ENCODE measurements at regions not wholly inside any gene's neighbourhood (a gene's known extent, or its start where the extent isn't known, plus 50 kb on each side); places are given as distances from the start of the nearest gene placed in this dataset.

DNA sequence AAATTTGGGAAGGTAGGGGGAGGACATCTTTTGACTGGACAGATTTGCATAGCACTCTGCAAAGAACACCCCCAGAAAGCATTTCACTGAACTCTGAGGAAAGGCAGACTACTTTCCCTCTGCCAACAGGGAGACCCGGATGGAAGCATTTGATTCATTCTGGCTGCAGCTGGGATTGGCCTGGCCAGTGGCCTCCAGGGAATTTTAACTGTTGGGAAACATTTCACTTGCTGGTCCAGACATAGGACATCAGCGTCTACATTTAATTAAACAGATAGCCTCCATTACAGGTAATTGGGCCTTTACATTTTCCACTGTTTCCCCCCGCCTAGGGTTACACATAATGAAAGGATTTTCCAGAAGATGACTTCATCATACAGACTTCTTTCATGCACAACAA, 92.8 kb downstream of the MARCHF4 start:
- Histone ChIP-seq H2AFZ (ENCODE audit: insufficient read depth, low read depth, low read length, poor library complexity, severe bottlenecking) (no peak overlapping the region), H3K4me2 (replicated peaks; ENCODE audit: low read depth, low read length, poor library complexity, severe bottlenecking) (no peak overlapping the region), H3K36me3 (replicated peaks in 1 of 2; ENCODE audit: control extremely low read depth in 1 of 2, control insufficient read depth in 1 of 2, extremely low read depth in 1 of 2, insufficient read depth in 2 of 2, low read length in 1 of 2) (no peaks in the 10 kb centered on the region), H3K9ac (ENCODE audit: low read length) (no peak overlapping the region), H3K79me2 (ENCODE audit: control insufficient read depth, insufficient read depth, low read length) (no peaks in the 10 kb centered on the region), H3K9me3 (ENCODE audit: control extremely low read depth in 1 of 3, control insufficient read depth in 2 of 3, insufficient read depth in 1 of 3, low read length in 2 of 3) (no peaks in the 10 kb centered on the region), H3K4me1 (ENCODE audit: control insufficient read depth in 2 of 2, insufficient read depth in 2 of 2, low read length in 2 of 2) (no peaks in the 10 kb centered on the region), H3K27ac (ENCODE audit: low read length in 2 of 2) (no peak overlapping the region), H3K4me3 (ENCODE audit: control extremely low read depth in 1 of 5, extremely low read depth in 1 of 5, insufficient read depth in 1 of 5, low read depth in 2 of 5, low read length in 4 of 5) (no peak overlapping the region), H3K27me3 (replicated peaks in 1 of 4; ENCODE audit: control extremely low read depth in 1 of 4, control insufficient read depth in 3 of 4, insufficient read depth in 4 of 4, low read length in 3 of 4) (peaks cover 0 to 3% (median 0%) of the 10 kb centered on the region in 4 experiments), H4K20me1 (ENCODE audit: control insufficient read depth, insufficient read depth, low read length, poor library complexity, severe bottlenecking) (no peaks in the 10 kb centered on the region)
- no peak overlapping the region for H3K27ac Mint-ChIP-seq
- no peak for DNase-seq
- H3K9me3 Mint-ChIP-seq (ENCODE audit: insufficient read depth): no peaks in the 10 kb centered on the region
- no peak for ATAC-seq (ENCODE audit: low read depth)
- CTCF ChIA-PET: no interaction called here
- POLR2A ChIA-PET: no interaction called here
- H3K27me3 Mint-ChIP-seq: peaks cover 16% of the 10 kb centered on the region
- intact Hi-C loops (cut with micrococcal nuclease): no loop called here
- H3K4me3 Mint-ChIP-seq: no peak overlapping the region
- TF ChIP-seq, protein P1, sequence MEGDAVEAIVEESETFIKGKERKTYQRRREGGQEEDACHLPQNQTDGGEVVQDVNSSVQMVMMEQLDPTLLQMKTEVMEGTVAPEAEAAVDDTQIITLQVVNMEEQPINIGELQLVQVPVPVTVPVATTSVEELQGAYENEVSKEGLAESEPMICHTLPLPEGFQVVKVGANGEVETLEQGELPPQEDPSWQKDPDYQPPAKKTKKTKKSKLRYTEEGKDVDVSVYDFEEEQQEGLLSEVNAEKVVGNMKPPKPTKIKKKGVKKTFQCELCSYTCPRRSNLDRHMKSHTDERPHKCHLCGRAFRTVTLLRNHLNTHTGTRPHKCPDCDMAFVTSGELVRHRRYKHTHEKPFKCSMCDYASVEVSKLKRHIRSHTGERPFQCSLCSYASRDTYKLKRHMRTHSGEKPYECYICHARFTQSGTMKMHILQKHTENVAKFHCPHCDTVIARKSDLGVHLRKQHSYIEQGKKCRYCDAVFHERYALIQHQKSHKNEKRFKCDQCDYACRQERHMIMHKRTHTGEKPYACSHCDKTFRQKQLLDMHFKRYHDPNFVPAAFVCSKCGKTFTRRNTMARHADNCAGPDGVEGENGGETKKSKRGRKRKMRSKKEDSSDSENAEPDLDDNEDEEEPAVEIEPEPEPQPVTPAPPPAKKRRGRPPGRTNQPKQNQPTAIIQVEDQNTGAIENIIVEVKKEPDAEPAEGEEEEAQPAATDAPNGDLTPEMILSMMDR (IDR thresholded peaks at IDR 0.05): no peak
- no peak for TF ChIP-seq EZH2 (IDR thresholded peaks at IDR 0.05; ENCODE audit: borderline replicate concordance, insufficient read depth, low read depth, low read length, poor library complexity, severe bottlenecking)
- 94% methylated on average over 2 of the region's 3 CpGs for WGBS (ENCODE audit: insufficient coverage)
- H3K4me1 Mint-ChIP-seq: no peaks in the 10 kb centered on the region

DNA sequence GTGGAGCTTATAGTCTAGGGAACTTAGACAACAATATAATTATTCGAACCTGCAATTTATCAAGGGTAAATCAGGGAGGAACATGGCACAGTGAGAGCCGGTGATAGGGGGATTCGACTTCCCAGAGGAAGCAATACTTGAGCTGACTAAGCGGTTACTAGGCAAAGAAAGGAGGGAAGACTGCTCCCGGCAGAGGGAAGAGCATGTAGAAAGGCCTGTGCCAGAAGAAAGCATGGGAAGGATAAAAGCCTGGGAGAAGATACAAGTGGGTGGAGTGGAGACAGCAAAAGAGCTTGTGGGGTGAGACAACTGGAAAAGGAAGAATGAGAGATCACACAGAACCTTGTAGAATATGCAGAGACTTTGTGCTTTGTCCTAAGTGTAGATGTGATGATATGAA, 93.3 kb downstream of the MARCHF4 start:
- Mint-ChIP-seq H3K4me3 (no peak overlapping the region), H3K4me1 (no peaks in the 10 kb centered on the region), H3K27me3 (peaks cover 20% of the 10 kb centered on the region), H3K27ac (no peak overlapping the region), H3K9me3 (ENCODE audit: insufficient read depth) (no peaks in the 10 kb centered on the region)
- intact Hi-C loops (cut with micrococcal nuclease): no loop called here
- no peak overlapping the region for H3K4me3 ChIP-seq (ENCODE audit: control extremely low read depth in 1 of 5, extremely low read depth in 1 of 5, insufficient read depth in 1 of 5, low read depth in 2 of 5, low read length in 4 of 5)
- H3K9ac ChIP-seq (ENCODE audit: low read length): no peak overlapping the region
- H3K9me3 ChIP-seq (ENCODE audit: control extremely low read depth in 1 of 3, control insufficient read depth in 2 of 3, insufficient read depth in 1 of 3, low read length in 2 of 3): no peaks in the 10 kb centered on the region
- no peaks in the 10 kb centered on the region for H4K20me1 ChIP-seq (ENCODE audit: control insufficient read depth, insufficient read depth, low read length, poor library complexity, severe bottlenecking)
- TF ChIP-seq, protein P1 (IDR thresholded peaks at IDR 0.05): no peak
- no peak for TF ChIP-seq EZH2 (IDR thresholded peaks at IDR 0.05; ENCODE audit: borderline replicate concordance, insufficient read depth, low read depth, low read length, poor library complexity, severe bottlenecking)
- no peak overlapping the region for H3K4me2 ChIP-seq (replicated peaks; ENCODE audit: low read depth, low read length, poor library complexity, severe bottlenecking)
- H3K79me2 ChIP-seq (ENCODE audit: control insufficient read depth, insufficient read depth, low read length): no peaks in the 10 kb centered on the region
- CTCF ChIA-PET: no interaction called here
- 96% methylated on average over 4 of the region's 5 CpGs for WGBS (ENCODE audit: insufficient coverage)
- ATAC-seq (ENCODE audit: low read depth) (no peak), DNase-seq (no peak)
- H2AFZ ChIP-seq (ENCODE audit: insufficient read depth, low read depth, low read length, poor library complexity, severe bottlenecking): no peak overlapping the region
- peaks cover 0 to 3% (median 0%) of the 10 kb centered on the region in 4 experiments for H3K27me3 ChIP-seq (replicated peaks in 1 of 4; ENCODE audit: control extremely low read depth in 1 of 4, control insufficient read depth in 3 of 4, insufficient read depth in 4 of 4, low read length in 3 of 4)
- POLR2A ChIA-PET: no interaction called here
- no peaks in the 10 kb centered on the region for H3K36me3 ChIP-seq (replicated peaks in 1 of 2; ENCODE audit: control extremely low read depth in 1 of 2, control insufficient read depth in 1 of 2, extremely low read depth in 1 of 2, insufficient read depth in 2 of 2, low read length in 1 of 2)
- no peaks in the 10 kb centered on the region for H3K4me1 ChIP-seq (ENCODE audit: control insufficient read depth in 2 of 2, insufficient read depth in 2 of 2, low read length in 2 of 2)
- no peak overlapping the region for H3K27ac ChIP-seq (ENCODE audit: low read length in 2 of 2)

All from B cell (primary cell).